ENCODE measurements at regions not wholly inside any gene's neighbourhood (a gene's known extent, or its start where the extent isn't known, plus 50 kb on each side); places are given as distances from the start of the nearest gene placed in this dataset.
A peak's percentile ranks its signal among the peaks of the same experiment; 100 is the strongest.

- TF ChIP-seq, protein P1, sequence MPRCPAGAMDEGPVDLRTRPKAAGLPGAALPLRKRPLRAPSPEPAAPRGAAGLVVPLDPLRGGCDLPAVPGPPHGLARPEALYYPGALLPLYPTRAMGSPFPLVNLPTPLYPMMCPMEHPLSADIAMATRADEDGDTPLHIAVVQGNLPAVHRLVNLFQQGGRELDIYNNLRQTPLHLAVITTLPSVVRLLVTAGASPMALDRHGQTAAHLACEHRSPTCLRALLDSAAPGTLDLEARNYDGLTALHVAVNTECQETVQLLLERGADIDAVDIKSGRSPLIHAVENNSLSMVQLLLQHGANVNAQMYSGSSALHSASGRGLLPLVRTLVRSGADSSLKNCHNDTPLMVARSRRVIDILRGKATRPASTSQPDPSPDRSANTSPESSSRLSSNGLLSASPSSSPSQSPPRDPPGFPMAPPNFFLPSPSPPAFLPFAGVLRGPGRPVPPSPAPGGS (IDR thresholded peaks at IDR 0.05; ENCODE audit: borderline replicate concordance, insufficient read depth, low read depth, low read length, poor library complexity, severe bottlenecking) = no peak
- no peak for TF ChIP-seq BRCA1 (IDR thresholded peaks at IDR 0.05; ENCODE audit: low read depth, low read length)
- TF ChIP-seq, protein P2, sequence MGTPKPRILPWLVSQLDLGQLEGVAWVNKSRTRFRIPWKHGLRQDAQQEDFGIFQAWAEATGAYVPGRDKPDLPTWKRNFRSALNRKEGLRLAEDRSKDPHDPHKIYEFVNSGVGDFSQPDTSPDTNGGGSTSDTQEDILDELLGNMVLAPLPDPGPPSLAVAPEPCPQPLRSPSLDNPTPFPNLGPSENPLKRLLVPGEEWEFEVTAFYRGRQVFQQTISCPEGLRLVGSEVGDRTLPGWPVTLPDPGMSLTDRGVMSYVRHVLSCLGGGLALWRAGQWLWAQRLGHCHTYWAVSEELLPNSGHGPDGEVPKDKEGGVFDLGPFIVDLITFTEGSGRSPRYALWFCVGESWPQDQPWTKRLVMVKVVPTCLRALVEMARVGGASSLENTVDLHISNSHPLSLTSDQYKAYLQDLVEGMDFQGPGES (IDR thresholded peaks at IDR 0.05) = no peak
- no peak for TF ChIP-seq RFX5 (IDR thresholded peaks at IDR 0.05; ENCODE audit: low read depth, low read length)
- TF ChIP-seq, protein P3, sequence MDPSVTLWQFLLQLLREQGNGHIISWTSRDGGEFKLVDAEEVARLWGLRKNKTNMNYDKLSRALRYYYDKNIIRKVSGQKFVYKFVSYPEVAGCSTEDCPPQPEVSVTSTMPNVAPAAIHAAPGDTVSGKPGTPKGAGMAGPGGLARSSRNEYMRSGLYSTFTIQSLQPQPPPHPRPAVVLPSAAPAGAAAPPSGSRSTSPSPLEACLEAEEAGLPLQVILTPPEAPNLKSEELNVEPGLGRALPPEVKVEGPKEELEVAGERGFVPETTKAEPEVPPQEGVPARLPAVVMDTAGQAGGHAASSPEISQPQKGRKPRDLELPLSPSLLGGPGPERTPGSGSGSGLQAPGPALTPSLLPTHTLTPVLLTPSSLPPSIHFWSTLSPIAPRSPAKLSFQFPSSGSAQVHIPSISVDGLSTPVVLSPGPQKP (IDR thresholded peaks at IDR 0.05; ENCODE audit: low read depth, low read length) = no peak
- no peak for TF ChIP-seq JUND (IDR thresholded peaks at IDR 0.05; ENCODE audit: low read depth, low read length)
Observed at GRCh38 chr6:138690975-138691594, 82.5 kb upstream of the CCDC28A start (continued).

DNA sequence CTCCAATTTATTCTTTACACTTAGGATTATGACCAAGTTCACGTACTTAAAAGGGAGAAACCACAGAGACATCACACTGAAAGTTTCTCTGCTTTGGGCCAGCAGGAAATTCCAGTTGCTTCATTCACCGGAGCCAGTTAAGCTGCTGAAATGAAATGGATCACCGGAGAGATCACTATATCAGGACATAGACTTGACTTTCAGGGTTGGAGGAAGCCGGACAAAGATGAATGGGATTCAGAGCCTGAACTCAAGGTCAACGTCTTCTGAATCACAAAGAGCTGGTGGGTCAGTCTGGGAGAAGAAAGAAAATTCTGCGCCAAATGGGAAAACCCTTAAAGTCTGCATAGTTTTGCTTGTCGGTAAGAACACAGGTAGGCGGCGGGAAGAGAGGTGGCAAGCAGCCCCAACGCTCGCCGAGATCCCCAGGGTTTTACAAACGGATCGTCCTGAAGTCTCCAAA lies 81.9 kb upstream of the CCDC28A start:
- no peak for FAIRE-seq
- intact Hi-C loops (cut with micrococcal nuclease; ENCODE audit: unreplicated experiment) = loop anchor here (2.0 kb wide), 2 partner anchors 75 to 81 kb away; partner anchors contain the start of gene CCDC28A

More for the DNA sequence above, 81.9 kb upstream of the CCDC28A start:
- BruUV-seq (replicated peaks) = no TSS peak
- ChIA-PET POLR2A (interaction anchor here (0.5 to 2.0 kb wide), 8 partner anchors 21 to 99 kb away, joined by 3 to 9 read pairs (median 5); no protein-coding TSS in a partner anchor), SMC1A (ENCODE audit: uncharacterized antibody, unreplicated experiment) (interaction anchor here (0.9 to 6.4 kb wide), 21 partner anchors 10 to 103 kb away, joined by 3 to 57 read pairs (median 5); no protein-coding TSS in a partner anchor), RAD21 (ENCODE audit: unreplicated experiment) (interaction anchor here (0.7 to 4.9 kb wide), 14 partner anchors 10 to 279 kb away, joined by 3 to 40 read pairs (median 3); partner anchors contain the start of gene CCDC28A), CTCF (interaction anchor here (0.6 to 7.2 kb wide), 25 partner anchors 15 to 673 kb away, joined by 3 to 89 read pairs (median 4); no protein-coding TSS in a partner anchor)
- H3K4me1 ChIP-seq (ENCODE audit: control insufficient read depth, insufficient read depth, low read length) = no peaks in the 10 kb centered on the region
- no peak overlapping the region for H3K27ac ChIP-seq (ENCODE audit: control insufficient read depth, insufficient read depth)
- H2AFZ ChIP-seq (ENCODE audit: control insufficient read depth, low read depth, low read length) = no peak overlapping the region
- H3K9ac ChIP-seq (ENCODE audit: control insufficient read depth, insufficient read depth, low read length) = no peak overlapping the region
- no peaks in the 10 kb centered on the region for H3K27me3 ChIP-seq (replicated peaks in 1 of 2; ENCODE audit: control insufficient read depth in 2 of 2, insufficient read depth in 2 of 2, low read length in 1 of 2)
- H3K79me2 ChIP-seq (ENCODE audit: control insufficient read depth, insufficient read depth, low read length) = no peaks in the 10 kb centered on the region
- TF ChIP-seq, protein P4, sequence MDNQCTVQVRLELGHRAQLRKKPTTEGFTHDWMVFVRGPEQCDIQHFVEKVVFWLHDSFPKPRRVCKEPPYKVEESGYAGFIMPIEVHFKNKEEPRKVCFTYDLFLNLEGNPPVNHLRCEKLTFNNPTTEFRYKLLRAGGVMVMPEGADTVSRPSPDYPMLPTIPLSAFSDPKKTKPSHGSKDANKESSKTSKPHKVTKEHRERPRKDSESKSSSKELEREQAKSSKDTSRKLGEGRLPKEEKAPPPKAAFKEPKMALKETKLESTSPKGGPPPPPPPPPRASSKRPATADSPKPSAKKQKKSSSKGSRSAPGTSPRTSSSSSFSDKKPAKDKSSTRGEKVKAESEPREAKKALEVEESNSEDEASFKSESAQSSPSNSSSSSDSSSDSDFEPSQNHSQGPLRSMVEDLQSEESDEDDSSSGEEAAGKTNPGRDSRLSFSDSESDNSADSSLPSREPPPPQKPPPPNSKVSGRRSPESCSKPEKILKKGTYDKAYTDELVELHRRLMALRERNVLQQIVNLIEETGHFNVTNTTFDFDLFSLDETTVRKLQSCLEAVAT (IDR thresholded peaks at IDR 0.05) = peak; percentile 88
- TF ChIP-seq ASH2L (IDR thresholded peaks at IDR 0.05; ENCODE audit: borderline replicate concordance, low read depth) (no peak), IKZF2 (IDR thresholded peaks at IDR 0.05) (0 out of 4 replicates have a peak, but pooled peaks of 1 of the 2 experiments have one; percentile 14)
- in situ Hi-C loops (cut with MboI) = no loop called here
- no peaks in the 10 kb centered on the region for H3K36me3 ChIP-seq (ENCODE audit: control insufficient read depth in 2 of 2, insufficient read depth in 2 of 2, low read length in 1 of 2)
- H3K9me3 ChIP-seq (replicated peaks; ENCODE audit: control insufficient read depth, insufficient read depth, low read length) = no peaks in the 10 kb centered on the region; the same call in 2 of the 3 replicates
- WGBS (ENCODE audit: insufficient coverage, insufficient replicate concordance, low lambda C conversion rate, missing lambda C conversion rate) = 75% methylated on average over 14 of the region's 14 CpGs
- H3K4me3 ChIP-seq = no peak overlapping the region
- DNase-seq (ENCODE audit: low read depth, low spot score) (no peak), ATAC-seq (peak; percentile 4)
- no peaks in the 10 kb centered on the region for H4K20me1 ChIP-seq (ENCODE audit: control insufficient read depth, insufficient read depth)
- peak overlapping the region; percentile 79; the same call in 1 of the 2 replicates for H3K4me2 ChIP-seq (ENCODE audit: control insufficient read depth, insufficient read depth)

Data from GM12878 (cell line).